GM23248 (cell line): ENCODE measurements at regions not wholly inside any gene's neighbourhood (a gene's known extent, or its start where the extent isn't known, plus 50 kb on each side); places are given as distances from the start of the nearest gene placed in this dataset.

ENCODE experiments used
- EZH2 ChIP-seq: fragments of 200-600 bp; sonication (generic); IDR thresholded peaks from 2 replicates; pipeline ENCODE4 v1.6.1; 2018; ENCODE audit warnings: antibody characterized with exemption, mild to moderate bottlenecking; ENCODE audit not compliant: insufficient read depth, poor library complexity, severe bottlenecking
- EZH2phosphoT487 ChIP-seq: fragments of 200-600 bp; sonication (generic); IDR thresholded peaks from 2 replicates; pipeline ENCODE4 v1.6.1; 2018; ENCODE audit warnings: antibody characterized with exemption, moderate library complexity, mild to moderate bottlenecking, low read depth; ENCODE audit not compliant: insufficient read depth

DNA sequence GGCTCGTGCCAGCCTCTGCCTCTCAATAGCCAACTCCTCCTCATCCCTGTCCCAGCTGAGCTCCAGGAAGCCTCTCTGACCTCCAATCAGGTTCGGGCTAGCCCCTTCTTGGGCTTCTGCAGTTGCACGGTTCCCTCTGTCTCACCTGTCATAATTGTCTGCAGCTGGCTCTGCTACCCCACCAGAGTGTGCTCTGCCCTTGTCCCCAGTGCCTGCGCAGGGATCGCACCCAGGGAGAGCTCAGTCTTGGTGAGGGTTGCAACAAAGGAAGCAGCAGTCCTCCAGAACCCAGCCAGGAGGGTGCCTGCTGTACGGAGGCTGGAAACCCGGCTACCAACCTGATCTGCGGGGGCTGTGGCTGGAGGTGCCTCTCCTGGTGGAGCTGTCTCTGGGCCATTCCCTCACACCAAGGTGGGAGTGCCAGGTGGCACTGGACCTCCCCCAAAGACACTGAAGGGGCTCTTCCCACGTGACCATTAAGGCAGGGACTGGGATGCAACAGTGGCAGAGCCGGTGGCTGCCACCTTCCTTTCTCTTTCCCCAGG lies 63.5 kb upstream of the DMRTB1 start:
- TF ChIP-seq EZH2 (no peak), EZH2phosphoT487 (no peak)
